ENCODE measurements at regions not wholly inside any gene's neighbourhood (a gene's known extent, or its start where the extent isn't known, plus 50 kb on each side); places are given as distances from the start of the nearest gene placed in this dataset.
"Not testable (repeated sequence)": the region's sequence is repeated elsewhere in the genome, so short reads cannot be mapped to it uniquely, and the experiment has no call there.

GRCh38 chr9:124124729-124125650 is 113.4 kb downstream of the LHX2 start:
- no peak for DNase-seq (ENCODE audit: insufficient read length, low spot score)

GRCh38 chr9:124125651-124125977 is 114.0 kb downstream of the LHX2 start:
- FAIRE-seq = no peak
- DNase-seq (ENCODE audit: insufficient read length, low spot score) = no peak

More at GRCh38 chr9:124124729-124125650, 113.4 kb downstream of the LHX2 start:
- FAIRE-seq = no peak

GRCh38 chr9:124126648-124127646 is 115.4 kb downstream of the LHX2 start:
- peak; percentile 94 for FAIRE-seq

GRCh38 chr9:124128568-124129166 is 117.1 kb downstream of the LHX2 start:
- FAIRE-seq (no peak), DNase-seq (ENCODE audit: insufficient read length, low spot score) (no peak)

More at GRCh38 chr9:124126648-124127646, 115.4 kb downstream of the LHX2 start:
- peak; percentile 78 for DNase-seq (ENCODE audit: insufficient read length, low spot score)

GRCh38 chr9:124130277-124131075 is 118.9 kb downstream of the LHX2 start:
- no peak for DNase-seq (ENCODE audit: insufficient read length, low spot score)
- no peak for FAIRE-seq

GRCh38 chr9:124131518-124131917 is 120.0 kb downstream of the LHX2 start:
- DNase-seq (ENCODE audit: insufficient read length, low spot score); FAIRE-seq: not testable (repeated sequence)

- FAIRE-seq (no peak), DNase-seq (ENCODE audit: insufficient read length, low spot score) (no peak)
These were observed 121.1 kb downstream of the LHX2 start for GRCh38 chr9:124132671-124133147.

GRCh38 chr9:124133727-124134126 is 122.2 kb downstream of the LHX2 start:
- FAIRE-seq (no peak), DNase-seq (ENCODE audit: insufficient read length, low spot score) (no peak)

- FAIRE-seq (no peak), DNase-seq (ENCODE audit: insufficient read length, low spot score) (no peak)
These were observed 123.0 kb downstream of the LHX2 start for GRCh38 chr9:124134526-124134925.

GRCh38 chr9:124135813-124136365 is 121.9 kb upstream of the NEK6 start:
- FAIRE-seq (no peak), DNase-seq (ENCODE audit: insufficient read length, low spot score) (no peak)

- DNase-seq (ENCODE audit: insufficient read length, low spot score) (peak; percentile 47), FAIRE-seq (peak; percentile 56)
These were observed 120.5 kb upstream of the NEK6 start for GRCh38 chr9:124137009-124137943.

GRCh38 chr9:124137944-124138335 is 119.8 kb upstream of the NEK6 start:
- DNase-seq (ENCODE audit: insufficient read length, low spot score) (no peak), FAIRE-seq (no peak)

- DNase-seq (ENCODE audit: insufficient read length, low spot score) = no peak
- no peak for FAIRE-seq
These were observed 118.7 kb upstream of the NEK6 start for GRCh38 chr9:124139001-124139400.

- no peak for DNase-seq (ENCODE audit: insufficient read length, low spot score)
- FAIRE-seq = no peak
These were observed 116.7 kb upstream of the NEK6 start for GRCh38 chr9:124140941-124141568.

GRCh38 chr9:124144561-124145123 is 113.1 kb upstream of the NEK6 start:
- not testable (repeated sequence) for DNase-seq (ENCODE audit: insufficient read length, low spot score); FAIRE-seq

GRCh38 chr9:124146031-124146561 is 111.7 kb upstream of the NEK6 start:
- DNase-seq (ENCODE audit: insufficient read length, low spot score) = no peak

GRCh38 chr9:124149992-124150391 is 107.8 kb upstream of the NEK6 start:
- no peak for DNase-seq (ENCODE audit: insufficient read length, low spot score)
- FAIRE-seq = no peak

More at GRCh38 chr9:124146031-124146561, 111.7 kb upstream of the NEK6 start:
- no peak for FAIRE-seq
